ENCODE measurements at regions not wholly inside any gene's neighbourhood (a gene's known extent, or its start where the extent isn't known, plus 50 kb on each side); places are given as distances from the start of the nearest gene placed in this dataset.
A peak's percentile ranks its signal among the peaks of the same experiment; 100 is the strongest.

DNA sequence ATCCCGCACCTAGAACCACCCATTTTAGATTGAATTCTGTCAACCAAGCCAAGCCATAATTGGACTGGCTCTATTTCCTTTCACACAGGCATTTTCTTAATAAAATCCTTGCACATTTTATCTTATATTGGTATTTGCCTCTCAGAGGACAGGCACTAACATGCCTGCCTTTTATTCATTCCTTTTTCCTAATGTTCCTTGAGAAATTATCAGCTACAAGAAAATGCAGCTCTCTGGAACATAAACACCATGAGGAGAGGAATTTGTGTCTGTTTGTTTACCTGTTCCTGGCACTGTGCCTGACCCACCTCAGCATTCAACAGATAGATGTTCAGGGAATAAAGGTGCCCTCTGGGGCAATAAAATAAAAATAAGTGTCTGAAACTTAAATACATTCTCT is 116.2 kb downstream of the PDHA2 start:
- POLR2A ChIA-PET, result no interaction called here
- no peak overlapping the region for H2AFZ ChIP-seq (ENCODE audit: control insufficient read depth, low read depth, low read length)
- no peak for ATAC-seq
- TF ChIP-seq MTA2 (IDR thresholded peaks at IDR 0.05; ENCODE audit: low read depth), result no peak
- TF ChIP-seq, protein P1, sequence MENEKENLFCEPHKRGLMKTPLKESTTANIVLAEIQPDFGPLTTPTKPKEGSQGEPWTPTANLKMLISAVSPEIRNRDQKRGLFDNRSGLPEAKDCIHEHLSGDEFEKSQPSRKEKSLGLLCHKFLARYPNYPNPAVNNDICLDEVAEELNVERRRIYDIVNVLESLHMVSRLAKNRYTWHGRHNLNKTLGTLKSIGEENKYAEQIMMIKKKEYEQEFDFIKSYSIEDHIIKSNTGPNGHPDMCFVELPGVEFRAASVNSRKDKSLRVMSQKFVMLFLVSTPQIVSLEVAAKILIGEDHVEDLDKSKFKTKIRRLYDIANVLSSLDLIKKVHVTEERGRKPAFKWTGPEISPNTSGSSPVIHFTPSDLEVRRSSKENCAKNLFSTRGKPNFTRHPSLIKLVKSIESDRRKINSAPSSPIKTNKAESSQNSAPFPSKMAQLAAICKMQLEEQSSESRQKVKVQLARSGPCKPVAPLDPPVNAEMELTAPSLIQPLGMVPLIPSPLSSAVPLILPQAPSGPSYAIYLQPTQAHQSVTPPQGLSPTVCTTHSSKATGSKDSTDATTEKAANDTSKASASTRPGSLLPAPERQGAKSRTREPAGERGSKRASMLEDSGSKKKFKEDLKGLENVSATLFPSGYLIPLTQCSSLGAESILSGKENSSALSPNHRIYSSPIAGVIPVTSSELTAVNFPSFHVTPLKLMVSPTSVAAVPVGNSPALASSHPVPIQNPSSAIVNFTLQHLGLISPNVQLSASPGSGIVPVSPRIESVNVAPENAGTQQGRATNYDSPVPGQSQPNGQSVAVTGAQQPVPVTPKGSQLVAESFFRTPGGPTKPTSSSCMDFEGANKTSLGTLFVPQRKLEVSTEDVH (IDR thresholded peaks at IDR 0.05; ENCODE audit: low read depth, partially characterized antibody), result no peak
- RAD21 ChIA-PET (ENCODE audit: unreplicated experiment), result no interaction called here
- no peak overlapping the region for H3K27ac ChIP-seq (ENCODE audit: control insufficient read depth, insufficient read depth)
- no peak overlapping the region for H3K4me3 ChIP-seq
- 67% methylated on average over 1 of the region's 1 CpG for WGBS (ENCODE audit: insufficient coverage, insufficient replicate concordance, low lambda C conversion rate, missing lambda C conversion rate)
- FAIRE-seq, result no peak
- intact Hi-C loops (cut with micrococcal nuclease; ENCODE audit: unreplicated experiment), result no loop called here
- DNase-seq (ENCODE audit: low read depth, low spot score), result no peak
- CTCF ChIA-PET, result no interaction called here
- no TSS peak for BruUV-seq (replicated peaks)
- no peaks in the 10 kb centered on the region for H4K20me1 ChIP-seq (ENCODE audit: control insufficient read depth, insufficient read depth)
- H3K9me3 ChIP-seq (replicated peaks; ENCODE audit: control insufficient read depth, insufficient read depth, low read length), result no peaks in the 10 kb centered on the region
- H3K9ac ChIP-seq (ENCODE audit: control insufficient read depth, insufficient read depth, low read length), result no peak overlapping the region
- SMC1A ChIA-PET (ENCODE audit: uncharacterized antibody, unreplicated experiment), result no interaction called here
- no peaks in the 10 kb centered on the region for H3K27me3 ChIP-seq (replicated peaks in 1 of 2; ENCODE audit: control insufficient read depth in 2 of 2, insufficient read depth in 2 of 2, low read length in 1 of 2)
- H3K79me2 ChIP-seq (ENCODE audit: control insufficient read depth, insufficient read depth, low read length), result no peaks in the 10 kb centered on the region
- no peak overlapping the region for H3K4me2 ChIP-seq (ENCODE audit: control insufficient read depth, insufficient read depth)
- H3K36me3 ChIP-seq (ENCODE audit: control insufficient read depth in 2 of 2, insufficient read depth in 2 of 2, low read length in 1 of 2), result no peaks in the 10 kb centered on the region
- no peaks in the 10 kb centered on the region for H3K4me1 ChIP-seq (ENCODE audit: control insufficient read depth, insufficient read depth, low read length)
- in situ Hi-C loops (cut with MboI), result no loop called here

DNA sequence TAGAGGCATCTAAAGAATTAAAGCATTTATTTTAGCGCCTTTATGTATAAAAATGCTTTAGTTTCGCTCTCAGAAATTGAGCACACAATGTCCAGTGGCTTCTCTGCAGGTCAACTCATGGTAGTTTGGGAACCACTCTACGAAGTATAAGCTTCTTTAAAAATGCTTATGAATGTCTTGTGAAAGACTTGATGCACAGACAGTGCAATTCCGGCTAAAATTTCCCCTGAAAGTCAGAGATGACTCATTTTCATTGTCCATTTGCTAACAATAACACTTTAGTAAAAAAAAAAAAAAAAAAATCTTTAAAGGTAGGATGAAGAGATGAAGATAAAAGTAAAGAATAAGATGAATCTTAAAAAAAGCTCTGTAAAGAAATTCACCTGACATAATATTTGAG is 117.2 kb downstream of the PDHA2 start:
- Histone ChIP-seq H3K36me3 (ENCODE audit: control insufficient read depth in 2 of 2, insufficient read depth in 2 of 2, low read length in 1 of 2) (no peaks in the 10 kb centered on the region), H3K4me2 (ENCODE audit: control insufficient read depth, insufficient read depth) (no peak overlapping the region), H3K27me3 (replicated peaks in 1 of 2; ENCODE audit: control insufficient read depth in 2 of 2, insufficient read depth in 2 of 2, low read length in 1 of 2) (no peaks in the 10 kb centered on the region), H3K79me2 (ENCODE audit: control insufficient read depth, insufficient read depth, low read length) (no peaks in the 10 kb centered on the region), H2AFZ (ENCODE audit: control insufficient read depth, low read depth, low read length) (no peak overlapping the region), H3K9me3 (replicated peaks; ENCODE audit: control insufficient read depth, insufficient read depth, low read length) (no peaks in the 10 kb centered on the region), H3K4me1 (ENCODE audit: control insufficient read depth, insufficient read depth, low read length) (no peaks in the 10 kb centered on the region), H3K4me3 (no peak overlapping the region), H4K20me1 (ENCODE audit: control insufficient read depth, insufficient read depth) (no peaks in the 10 kb centered on the region), H3K9ac (ENCODE audit: control insufficient read depth, insufficient read depth, low read length) (no peak overlapping the region), H3K27ac (ENCODE audit: control insufficient read depth, insufficient read depth) (no peak overlapping the region)
- no TSS peak for BruUV-seq (replicated peaks)
- SMC1A ChIA-PET (ENCODE audit: uncharacterized antibody, unreplicated experiment), result no interaction called here
- FAIRE-seq (no peak), DNase-seq (ENCODE audit: low read depth, low spot score) (no peak), ATAC-seq (peak; percentile 42; the same call in 1 of the 3 replicates)
- WGBS (ENCODE audit: insufficient coverage, insufficient replicate concordance, low lambda C conversion rate, missing lambda C conversion rate), result 8% methylated on average over 4 of the region's 4 CpGs
- intact Hi-C loops (cut with micrococcal nuclease; ENCODE audit: unreplicated experiment), result no loop called here
- POLR2A ChIA-PET, result no interaction called here
- CTCF ChIA-PET, result interaction anchor here (0.6 kb wide), 1 partner anchor 203 kb away, joined by 3 read pairs; no protein-coding TSS in a partner anchor
- TF ChIP-seq NR2C1 (IDR thresholded peaks at IDR 0.05), result no peak
- no peak for TF ChIP-seq ZZZ3 (IDR thresholded peaks at IDR 0.05; ENCODE audit: control insufficient read depth, insufficient read length, low read depth)
- TF ChIP-seq, protein P2, sequence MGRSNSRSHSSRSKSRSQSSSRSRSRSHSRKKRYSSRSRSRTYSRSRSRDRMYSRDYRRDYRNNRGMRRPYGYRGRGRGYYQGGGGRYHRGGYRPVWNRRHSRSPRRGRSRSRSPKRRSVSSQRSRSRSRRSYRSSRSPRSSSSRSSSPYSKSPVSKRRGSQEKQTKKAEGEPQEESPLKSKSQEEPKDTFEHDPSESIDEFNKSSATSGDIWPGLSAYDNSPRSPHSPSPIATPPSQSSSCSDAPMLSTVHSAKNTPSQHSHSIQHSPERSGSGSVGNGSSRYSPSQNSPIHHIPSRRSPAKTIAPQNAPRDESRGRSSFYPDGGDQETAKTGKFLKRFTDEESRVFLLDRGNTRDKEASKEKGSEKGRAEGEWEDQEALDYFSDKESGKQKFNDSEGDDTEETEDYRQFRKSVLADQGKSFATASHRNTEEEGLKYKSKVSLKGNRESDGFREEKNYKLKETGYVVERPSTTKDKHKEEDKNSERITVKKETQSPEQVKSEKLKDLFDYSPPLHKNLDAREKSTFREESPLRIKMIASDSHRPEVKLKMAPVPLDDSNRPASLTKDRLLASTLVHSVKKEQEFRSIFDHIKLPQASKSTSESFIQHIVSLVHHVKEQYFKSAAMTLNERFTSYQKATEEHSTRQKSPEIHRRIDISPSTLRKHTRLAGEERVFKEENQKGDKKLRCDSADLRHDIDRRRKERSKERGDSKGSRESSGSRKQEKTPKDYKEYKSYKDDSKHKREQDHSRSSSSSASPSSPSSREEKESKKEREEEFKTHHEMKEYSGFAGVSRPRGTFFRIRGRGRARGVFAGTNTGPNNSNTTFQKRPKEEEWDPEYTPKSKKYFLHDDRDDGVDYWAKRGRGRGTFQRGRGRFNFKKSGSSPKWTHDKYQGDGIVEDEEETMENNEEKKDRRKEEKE (IDR thresholded peaks at IDR 0.05), result no peak
- TF ChIP-seq HCFC1 (IDR thresholded peaks at IDR 0.05; ENCODE audit: low read length), result no peak
- TF ChIP-seq MEF2A (IDR thresholded peaks at IDR 0.05; ENCODE audit: insufficient read depth, low read depth, low read length), result no peak
- TF ChIP-seq CBX3 (IDR thresholded peaks at IDR 0.05; ENCODE audit: borderline replicate concordance, low read depth), result no peak
- TF ChIP-seq LARP7 (IDR thresholded peaks at IDR 0.05), result no peak
- RAD21 ChIA-PET (ENCODE audit: unreplicated experiment), result no interaction called here
- in situ Hi-C loops (cut with MboI), result no loop called here

All from GM12878 (cell line).